DND-41 (cell line): ENCODE measurements at regions not wholly inside any gene's neighbourhood (a gene's known extent, or its start where the extent isn't known, plus 50 kb on each side); places are given as distances from the start of the nearest gene placed in this dataset.

Source experiments
- ATAC-seq: fragments of 200-7000 bp; cut with Tn5 transposase; 3 replicates; pipeline ENCODE4 v1.9.1; 2021; ENCODE audit warnings: low read depth; ENCODE audit not compliant: insufficient read depth
- DNase-seq: peaks from one replicate; pipeline ENCODE4 v3.0.0-alpha.2; 2020
- H2AFZ ChIP-seq: 2 replicates; pipeline ENCODE4 v1.6.0; 2012; ENCODE audit warnings: low read depth, low read length
- H3K27ac ChIP-seq: 2 replicates; pipeline ENCODE4 v1.5.1; 2012; ENCODE audit warnings: low read length, inconsistent platforms
- H3K27me3 ChIP-seq: fragments of 200-600 bp; sonication (generic); 2 replicates; pipeline ENCODE4 v1.6.0; 2012; ENCODE audit warnings: low read length, mild to moderate bottlenecking, inconsistent platforms; ENCODE audit not compliant: insufficient read depth, poor library complexity
- H3K36me3 ChIP-seq: 2 replicates; pipeline ENCODE4 v1.5.1; 2012; ENCODE audit warnings: low read length, inconsistent platforms; ENCODE audit not compliant: insufficient read depth
- H3K4me1 ChIP-seq: 2 replicates; pipeline ENCODE4 v1.5.1; 2012; ENCODE audit warnings: mild to moderate bottlenecking, low read length; ENCODE audit not compliant: insufficient read depth
- H3K4me2 ChIP-seq: 2 replicates; pipeline ENCODE4 v1.6.0; 2012; ENCODE audit warnings: mild to moderate bottlenecking, moderate library complexity, low read length, inconsistent platforms; ENCODE audit not compliant: insufficient read depth
- H3K4me3 ChIP-seq, 2 experiments: fragments of 200-600 bp in 1 of 2; shearing (Covaris generic) in 1 of 2; 2 replicates each; pipeline ENCODE4 v1.5.1; 2012 to 2016; ENCODE audit warnings: inconsistent platforms in 2 of 2, low read length in 2 of 2, mild to moderate bottlenecking in 2 of 2, low read depth in 1 of 2, moderate library complexity in 1 of 2
- H3K79me2 ChIP-seq: 2 replicates; pipeline ENCODE4 v1.6.0; 2012; ENCODE audit warnings: low read length, inconsistent platforms; ENCODE audit not compliant: insufficient read depth
- H3K9ac ChIP-seq: 2 replicates; pipeline ENCODE4 v1.6.0; 2012; ENCODE audit warnings: low read depth, mild to moderate bottlenecking, inconsistent platforms, low read length, moderate library complexity
- H3K9me3 ChIP-seq: 2 replicates; pipeline ENCODE4 v1.5.1; 2012; ENCODE audit warnings: low read length, moderate library complexity, mild to moderate bottlenecking, inconsistent platforms; ENCODE audit not compliant: insufficient read depth, severe bottlenecking
- H4K20me1 ChIP-seq: 2 replicates; pipeline ENCODE4 v1.6.0; 2012; ENCODE audit warnings: low read length; ENCODE audit not compliant: insufficient read depth
- EZH2 ChIP-seq: IDR thresholded peaks from 3 replicates; pipeline ENCODE4 v1.6.1; 2012; ENCODE audit warnings: borderline replicate concordance, low read depth, mild to moderate bottlenecking, moderate library complexity, low read length, inconsistent platforms; ENCODE audit not compliant: severe bottlenecking
- TF ChIP-seq, protein P1 (sequence below): IDR thresholded peaks from 2 replicates; pipeline ENCODE4 v1.5.1; 2012; ENCODE audit warnings: borderline replicate concordance, low read length, moderate library complexity, mild to moderate bottlenecking; ENCODE audit not compliant: poor library complexity, severe bottlenecking; ENCODE audit errors: extremely low read depth

DNA sequence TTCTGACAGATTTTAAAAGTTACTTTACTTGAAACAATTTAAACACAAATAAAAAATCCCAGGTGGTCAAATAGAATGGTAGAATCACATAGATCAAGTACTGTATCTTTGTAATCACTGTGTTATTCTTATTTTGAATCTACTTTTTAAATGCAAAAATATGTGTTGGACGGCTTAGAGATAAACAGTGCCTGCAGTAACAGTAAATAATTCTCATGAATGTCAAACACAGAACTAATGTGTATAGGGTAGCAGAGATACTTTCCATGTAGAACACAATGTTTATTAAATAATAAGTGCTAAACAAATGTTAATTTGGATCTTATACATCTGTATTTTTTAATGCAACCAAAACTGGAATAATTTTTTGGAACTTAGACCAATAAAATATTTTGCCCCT, 1199.4 kb downstream of the SORCS1 start:
- Histone ChIP-seq H3K27ac (no peak overlapping the region), H3K36me3 (no peaks in the 10 kb centered on the region), H3K79me2 (no peaks in the 10 kb centered on the region), H3K4me1 (no peaks in the 10 kb centered on the region), H3K4me3 (no peak overlapping the region), H2AFZ (no peak overlapping the region), H4K20me1 (no peaks in the 10 kb centered on the region), H3K4me2 (no peak overlapping the region), H3K27me3 (no peaks in the 10 kb centered on the region), H3K9ac (no peak overlapping the region), H3K9me3 (no peaks in the 10 kb centered on the region)
- DNase-seq (no peak), ATAC-seq (no peak)
- TF ChIP-seq, protein P1, sequence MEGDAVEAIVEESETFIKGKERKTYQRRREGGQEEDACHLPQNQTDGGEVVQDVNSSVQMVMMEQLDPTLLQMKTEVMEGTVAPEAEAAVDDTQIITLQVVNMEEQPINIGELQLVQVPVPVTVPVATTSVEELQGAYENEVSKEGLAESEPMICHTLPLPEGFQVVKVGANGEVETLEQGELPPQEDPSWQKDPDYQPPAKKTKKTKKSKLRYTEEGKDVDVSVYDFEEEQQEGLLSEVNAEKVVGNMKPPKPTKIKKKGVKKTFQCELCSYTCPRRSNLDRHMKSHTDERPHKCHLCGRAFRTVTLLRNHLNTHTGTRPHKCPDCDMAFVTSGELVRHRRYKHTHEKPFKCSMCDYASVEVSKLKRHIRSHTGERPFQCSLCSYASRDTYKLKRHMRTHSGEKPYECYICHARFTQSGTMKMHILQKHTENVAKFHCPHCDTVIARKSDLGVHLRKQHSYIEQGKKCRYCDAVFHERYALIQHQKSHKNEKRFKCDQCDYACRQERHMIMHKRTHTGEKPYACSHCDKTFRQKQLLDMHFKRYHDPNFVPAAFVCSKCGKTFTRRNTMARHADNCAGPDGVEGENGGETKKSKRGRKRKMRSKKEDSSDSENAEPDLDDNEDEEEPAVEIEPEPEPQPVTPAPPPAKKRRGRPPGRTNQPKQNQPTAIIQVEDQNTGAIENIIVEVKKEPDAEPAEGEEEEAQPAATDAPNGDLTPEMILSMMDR, result no peak
- TF ChIP-seq EZH2, result no peak

DNA sequence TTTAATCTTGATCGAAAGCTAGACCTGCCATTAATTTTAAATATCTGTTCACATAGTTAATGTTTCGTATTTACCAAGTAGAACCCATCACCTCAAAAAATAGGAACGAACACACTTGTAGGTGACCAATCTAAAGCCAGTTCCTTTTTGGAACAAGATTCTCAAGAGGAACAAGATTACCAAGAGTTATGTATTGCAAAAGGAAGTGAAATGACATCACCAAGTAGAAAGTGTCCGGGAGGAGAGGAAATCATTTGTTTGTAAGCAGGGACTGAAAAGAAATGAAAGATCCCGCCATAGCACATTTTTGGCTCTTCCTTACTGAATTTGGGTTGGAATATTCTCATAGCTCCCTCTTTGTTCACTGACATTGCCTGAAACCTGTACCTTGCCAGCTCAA, 1200.5 kb downstream of the SORCS1 start:
- Histone ChIP-seq H3K4me1 (no peaks in the 10 kb centered on the region), H3K9me3 (no peaks in the 10 kb centered on the region), H3K79me2 (no peaks in the 10 kb centered on the region), H3K27ac (no peak overlapping the region), H3K4me2 (no peak overlapping the region), H3K27me3 (no peaks in the 10 kb centered on the region), H4K20me1 (no peaks in the 10 kb centered on the region), H3K36me3 (no peaks in the 10 kb centered on the region), H3K4me3 (no peak overlapping the region), H2AFZ (no peak overlapping the region), H3K9ac (no peak overlapping the region)
- DNase-seq (no peak), ATAC-seq (no peak)
- no peak for TF ChIP-seq EZH2
- TF ChIP-seq, protein P1, result no peak

DNA sequence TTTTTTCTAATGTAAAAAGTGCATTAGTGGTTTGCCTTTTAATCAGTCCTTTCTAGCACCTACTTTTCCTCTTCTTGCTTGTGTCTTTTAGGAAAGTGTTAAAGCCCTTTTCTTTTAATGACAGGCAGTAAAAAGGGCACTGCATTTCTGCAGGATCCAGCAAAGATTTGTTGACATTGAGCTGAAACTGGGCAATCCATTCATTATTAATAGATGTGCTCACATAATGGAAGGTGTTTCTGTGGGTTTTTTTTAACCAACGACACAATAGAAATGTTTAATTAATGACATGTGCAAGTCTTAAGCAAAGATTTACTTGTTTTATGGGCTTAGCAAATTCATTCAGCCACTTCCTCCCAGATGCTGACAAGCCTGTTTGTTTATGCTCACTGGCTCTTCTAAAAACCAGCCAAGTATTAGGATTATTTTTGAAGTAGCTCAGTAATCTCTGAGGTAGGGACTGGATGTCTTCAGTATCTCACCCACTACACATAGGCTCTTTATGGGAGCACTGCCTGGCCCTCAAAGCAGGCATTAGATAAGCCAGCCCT, 1201.1 kb downstream of the SORCS1 start:
- TF ChIP-seq, protein P1, result no peak
- TF ChIP-seq EZH2, result no peak
- H3K4me3 ChIP-seq, result no peak overlapping the region
- no peaks in the 10 kb centered on the region for H4K20me1 ChIP-seq
- ATAC-seq (no peak), DNase-seq (no peak)
- no peaks in the 10 kb centered on the region for H3K36me3 ChIP-seq
- no peak overlapping the region for H3K4me2 ChIP-seq
- H3K27ac ChIP-seq, result no peak overlapping the region
- H3K9me3 ChIP-seq, result no peaks in the 10 kb centered on the region
- no peak overlapping the region for H2AFZ ChIP-seq
- H3K4me1 ChIP-seq, result no peaks in the 10 kb centered on the region
- H3K27me3 ChIP-seq, result no peaks in the 10 kb centered on the region
- no peaks in the 10 kb centered on the region for H3K79me2 ChIP-seq
- no peak overlapping the region for H3K9ac ChIP-seq

DNA sequence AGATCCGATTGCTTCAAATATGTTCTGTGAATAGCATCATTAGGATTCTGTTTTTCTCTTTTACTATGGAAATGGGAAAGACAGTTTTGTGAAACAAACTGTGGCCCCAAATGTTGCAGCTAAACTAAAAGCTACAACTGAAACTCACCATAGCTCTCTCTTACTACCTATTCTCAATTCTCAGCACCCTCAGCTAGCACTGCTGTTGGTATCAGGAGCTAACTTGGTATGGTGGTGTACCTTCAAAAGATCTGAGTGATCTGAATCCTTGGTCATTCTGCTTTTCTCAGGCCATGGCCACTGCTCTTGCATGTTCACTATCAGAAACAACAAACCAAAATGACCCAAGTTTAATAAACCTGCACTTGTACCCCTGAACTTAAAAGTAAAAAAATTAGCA, 1208.0 kb downstream of the SORCS1 start:
- ATAC-seq (no peak), DNase-seq (no peak)
- no peak overlapping the region for H3K9ac ChIP-seq
- no peaks in the 10 kb centered on the region for H4K20me1 ChIP-seq
- no peak overlapping the region for H3K4me2 ChIP-seq
- no peaks in the 10 kb centered on the region for H3K27me3 ChIP-seq
- H3K9me3 ChIP-seq, result no peaks in the 10 kb centered on the region
- no peaks in the 10 kb centered on the region for H3K79me2 ChIP-seq
- TF ChIP-seq, protein P1, result no peak
- TF ChIP-seq EZH2, result no peak
- no peak overlapping the region for H2AFZ ChIP-seq
- H3K36me3 ChIP-seq, result no peaks in the 10 kb centered on the region
- no peak overlapping the region for H3K27ac ChIP-seq
- no peak overlapping the region for H3K4me3 ChIP-seq
- no peaks in the 10 kb centered on the region for H3K4me1 ChIP-seq
